ENCODE measurements at regions not wholly inside any gene's neighbourhood (a gene's known extent, or its start where the extent isn't known, plus 50 kb on each side); places are given as distances from the start of the nearest gene placed in this dataset.

DNA sequence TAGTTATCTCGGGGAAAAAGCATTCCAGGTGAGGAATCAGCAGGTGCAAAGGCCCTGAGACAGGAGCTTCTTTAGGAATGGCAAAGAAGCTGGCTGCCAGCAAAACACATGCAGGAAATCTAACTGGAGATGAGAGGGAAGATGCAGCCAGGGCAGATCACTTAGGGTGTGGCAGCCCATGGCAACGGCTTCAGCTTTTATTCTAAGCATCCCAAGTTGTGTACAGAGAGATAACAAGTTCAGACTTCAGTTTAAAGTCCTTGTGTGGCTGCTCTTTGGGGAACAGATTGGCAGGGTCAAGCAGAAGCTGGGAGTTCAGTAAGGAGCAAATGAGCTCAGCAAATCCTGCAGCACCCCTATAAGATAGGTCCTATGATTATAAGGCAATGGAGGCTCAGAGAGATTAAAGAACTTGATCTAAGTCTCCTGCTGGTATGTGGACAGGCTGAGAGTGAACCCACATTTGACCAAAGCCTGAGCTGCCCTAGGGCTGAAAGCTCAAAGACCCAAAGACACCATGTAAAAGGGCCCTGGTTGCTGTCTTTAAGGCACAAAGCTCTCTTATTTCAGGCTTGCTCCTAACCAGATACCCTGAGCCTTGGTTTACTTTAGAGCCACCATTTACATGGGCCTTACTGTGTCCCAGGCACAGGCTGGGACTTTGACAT, 466.8 kb downstream of the SOX6 start:
- no peak for DNase-seq

DNA sequence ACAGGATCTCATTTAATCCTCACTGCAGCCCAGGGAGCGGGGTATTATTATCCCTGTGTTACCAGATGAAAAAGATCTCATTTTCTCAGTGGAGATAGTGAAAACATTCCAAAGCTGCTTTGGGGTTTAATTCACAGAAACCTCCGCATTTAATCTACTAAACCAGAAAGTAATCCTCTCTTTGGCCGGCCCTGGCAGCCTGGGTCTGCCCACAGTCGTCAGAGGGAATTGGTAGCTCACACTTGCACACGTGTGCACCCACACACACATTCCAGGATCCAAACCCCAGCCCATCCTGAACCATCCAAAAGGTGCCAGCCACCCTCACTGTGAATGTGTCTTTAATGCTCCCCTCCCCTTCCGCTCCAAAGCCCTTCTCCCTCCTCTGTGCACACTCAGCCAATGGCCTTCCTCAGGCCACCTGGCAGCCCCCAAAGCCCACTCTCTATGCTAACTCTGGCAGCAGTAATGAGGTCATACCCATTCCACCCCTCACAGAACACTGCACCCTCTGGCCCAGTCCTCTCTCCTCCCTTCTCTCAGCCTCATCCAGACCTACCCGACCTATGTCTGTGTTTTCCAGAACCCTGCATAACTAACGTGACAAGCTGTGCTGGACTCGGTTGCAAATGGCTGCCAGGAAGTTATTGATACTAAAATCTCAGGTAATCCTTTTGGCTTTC, 466.2 kb downstream of the SOX6 start:
- DNase-seq, result no peak

DNA sequence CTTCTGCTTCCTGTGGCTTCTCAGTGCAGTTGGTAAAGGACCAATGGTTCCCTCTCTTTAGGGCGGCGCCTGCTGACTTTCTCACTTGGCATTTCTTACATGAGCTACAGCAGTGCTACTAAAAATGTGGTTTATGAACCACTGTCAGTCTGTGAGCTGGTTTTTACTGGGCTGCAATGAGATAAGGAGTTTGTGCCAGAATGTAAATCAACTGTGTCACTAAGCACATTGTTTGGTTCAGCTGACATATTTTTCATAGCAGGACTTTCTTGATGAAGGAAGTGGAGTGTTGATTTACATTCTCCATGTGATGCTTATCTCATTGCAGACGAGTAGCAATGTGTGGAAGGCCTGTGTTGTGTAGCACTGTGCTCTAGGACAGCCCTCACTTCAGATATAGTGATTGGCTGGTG, 463.3 kb downstream of the SOX6 start:
- DNase-seq, result no peak

DNA sequence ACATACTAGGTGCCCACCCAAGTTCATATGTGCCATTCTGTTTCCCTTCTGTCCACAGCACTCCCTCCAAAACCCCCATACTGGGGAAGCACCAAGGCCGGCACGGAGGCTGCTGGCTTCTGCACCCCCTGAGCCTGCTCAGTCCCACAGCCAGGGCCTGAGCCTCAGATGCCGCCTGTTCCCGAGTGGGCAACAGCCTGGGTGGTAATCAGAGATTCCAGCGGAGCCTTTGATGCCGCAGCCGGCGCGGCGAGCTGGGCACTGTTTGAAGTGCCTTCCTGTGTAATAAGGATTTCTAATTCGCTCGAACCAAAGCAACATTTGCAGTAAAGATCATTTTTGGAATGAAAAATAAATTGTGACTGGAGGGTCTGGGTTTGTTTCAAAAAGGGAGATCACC, 460.3 kb downstream of the SOX6 start:
- no peak for DNase-seq

DNA sequence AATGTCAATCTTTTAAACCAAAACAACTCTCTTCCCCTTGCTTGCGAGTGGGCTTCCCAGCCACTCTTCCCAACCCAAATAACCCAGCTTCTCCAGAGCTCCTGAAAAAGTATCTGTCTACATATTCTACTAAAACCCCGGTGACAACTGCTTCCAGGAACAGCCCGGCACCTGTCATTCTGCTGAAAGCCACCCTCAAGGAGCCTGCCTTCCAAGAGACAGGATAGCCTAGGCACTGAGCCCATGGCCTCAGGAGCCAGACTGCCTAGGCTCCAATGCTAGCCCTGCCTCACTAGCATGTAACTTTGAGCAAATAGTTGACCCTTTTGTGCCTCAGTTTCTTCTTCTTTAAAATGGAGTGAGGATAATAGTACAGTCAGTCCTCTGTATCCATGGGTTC, 459.8 kb downstream of the SOX6 start:
- DNase-seq, result no peak

DNA sequence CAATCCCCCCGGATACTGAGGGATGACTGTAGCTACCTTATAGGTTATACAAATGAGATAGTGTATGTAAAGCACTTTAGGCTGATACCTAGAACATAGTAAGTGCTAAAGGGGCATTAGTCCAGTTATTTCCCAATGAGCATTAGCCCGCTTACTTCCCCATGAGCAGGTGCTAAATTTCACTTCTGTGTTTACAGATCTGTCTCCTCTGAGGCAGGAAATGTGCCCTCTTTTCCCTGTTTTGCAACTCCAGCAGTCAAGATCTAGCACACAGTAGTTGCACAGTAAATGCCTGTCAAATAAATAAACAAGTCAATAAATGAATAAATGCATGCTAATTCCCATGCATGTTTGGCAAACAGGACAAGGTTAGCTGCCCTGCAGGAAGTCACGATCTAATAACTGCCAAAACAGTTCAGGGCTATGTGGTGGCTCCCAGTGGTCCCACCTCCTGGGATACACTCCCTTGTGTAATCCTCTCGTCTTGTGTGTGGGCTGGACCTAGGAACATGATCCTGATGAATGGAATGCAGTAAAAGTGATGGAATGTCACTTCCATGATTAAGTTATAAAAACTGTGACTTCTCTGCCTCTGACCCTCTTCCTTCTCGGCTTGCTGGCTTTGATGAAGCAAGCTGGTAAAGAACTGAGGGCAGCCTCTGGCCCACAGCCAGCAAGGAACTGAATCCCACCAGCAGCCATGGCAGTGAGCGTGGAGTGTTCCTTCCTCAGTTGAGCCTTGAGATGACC, 459.0 kb downstream of the SOX6 start:
- no peak for DNase-seq

DNA sequence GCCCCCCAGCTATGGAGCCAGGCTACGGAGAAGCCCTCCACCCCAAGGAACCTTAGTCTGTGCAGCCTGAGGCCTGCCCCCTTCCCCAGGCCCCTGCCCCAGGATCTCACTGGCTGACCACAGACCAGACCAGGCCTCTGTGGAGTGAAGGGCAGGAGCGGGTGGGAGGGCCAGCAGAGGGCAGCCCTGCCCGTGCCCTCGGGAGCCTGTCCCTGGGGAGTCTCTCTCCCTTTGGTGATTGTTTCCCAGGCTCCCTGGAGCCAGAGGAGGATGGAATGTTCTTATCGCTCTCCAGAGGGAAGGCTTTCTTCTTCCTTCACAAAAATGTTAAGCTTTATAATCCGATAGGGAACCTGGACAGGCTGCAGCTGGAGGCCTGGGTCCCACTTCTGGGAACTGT, 455.3 kb downstream of the SOX6 start:
- DNase-seq, result no peak

DNA sequence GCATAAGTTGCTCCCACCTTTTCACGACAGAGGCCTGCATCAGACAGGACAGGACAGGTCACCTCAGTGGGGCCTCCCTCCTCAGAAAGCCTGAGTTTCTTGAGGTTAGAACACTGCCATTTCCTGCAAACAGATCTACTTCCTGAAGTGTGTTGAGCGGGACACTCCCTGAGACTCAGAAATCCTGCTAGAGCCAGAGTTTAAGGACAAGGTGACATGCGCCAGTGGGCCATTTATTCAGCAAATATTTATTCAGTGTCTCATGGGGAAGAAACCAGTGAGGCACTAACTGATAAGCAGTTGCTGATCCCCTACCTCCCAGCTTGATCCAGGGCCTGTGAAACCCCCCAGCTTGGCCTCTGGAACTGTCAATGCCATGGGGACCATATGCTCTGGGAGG, 454.6 kb downstream of the SOX6 start:
- DNase-seq, result no peak

DNA sequence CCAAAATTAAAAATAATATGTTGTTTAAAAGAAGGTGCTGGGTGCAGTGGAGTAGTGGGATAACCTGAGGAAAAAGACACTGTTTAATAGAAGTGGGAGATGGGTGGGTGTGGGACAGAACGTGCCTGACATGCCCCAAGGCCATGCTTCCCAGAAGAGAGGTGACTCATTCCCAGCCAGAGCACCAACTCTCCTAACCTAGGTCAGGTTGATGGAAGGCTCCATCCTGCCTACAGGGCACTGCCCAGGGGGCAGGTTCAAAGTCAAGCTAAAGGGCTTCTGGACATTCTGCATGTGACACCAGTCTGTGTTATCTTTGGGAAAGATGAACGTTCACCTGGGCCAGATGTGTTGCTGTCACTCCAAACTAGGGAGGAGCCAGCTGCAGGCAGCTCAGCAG, 453.1 kb downstream of the SOX6 start:
- DNase-seq, result no peak

DNA sequence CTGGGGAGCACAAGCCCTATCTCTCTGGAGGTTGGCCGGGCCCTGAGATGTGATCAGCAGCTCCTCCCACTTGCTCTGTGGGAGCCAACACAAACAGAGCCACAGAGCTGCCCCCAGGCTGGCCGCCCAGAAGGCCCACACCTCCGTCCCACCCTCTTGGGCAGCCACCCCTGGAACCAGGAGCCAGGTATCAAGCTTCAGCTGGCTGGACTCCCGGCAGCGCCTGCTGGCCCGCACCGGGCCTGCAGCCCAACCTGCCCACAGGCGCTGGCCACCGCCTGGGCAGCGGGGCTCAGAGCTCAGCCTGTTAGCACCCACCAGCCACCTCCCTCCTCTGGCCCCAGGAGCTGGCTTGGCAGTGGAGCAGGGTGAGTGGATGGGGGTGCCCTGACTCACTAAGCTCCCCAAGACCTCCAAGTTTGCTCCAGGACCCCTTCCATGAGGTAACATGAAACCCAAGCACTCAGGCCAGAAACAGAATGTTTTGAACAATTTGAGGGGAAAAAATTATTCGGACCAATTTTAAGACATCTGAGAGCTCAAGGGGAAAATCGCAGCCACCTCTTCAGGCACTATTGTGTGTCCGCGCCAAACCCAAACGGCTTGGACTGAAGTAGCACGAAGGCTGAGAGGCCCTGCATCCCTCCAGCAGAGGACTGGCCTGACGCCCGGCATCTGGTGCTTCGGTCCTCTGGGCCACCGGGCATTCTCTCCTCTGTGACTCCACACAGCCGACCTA, 450.8 kb downstream of the SOX6 start:
- DNase-seq, result no peak

DNA sequence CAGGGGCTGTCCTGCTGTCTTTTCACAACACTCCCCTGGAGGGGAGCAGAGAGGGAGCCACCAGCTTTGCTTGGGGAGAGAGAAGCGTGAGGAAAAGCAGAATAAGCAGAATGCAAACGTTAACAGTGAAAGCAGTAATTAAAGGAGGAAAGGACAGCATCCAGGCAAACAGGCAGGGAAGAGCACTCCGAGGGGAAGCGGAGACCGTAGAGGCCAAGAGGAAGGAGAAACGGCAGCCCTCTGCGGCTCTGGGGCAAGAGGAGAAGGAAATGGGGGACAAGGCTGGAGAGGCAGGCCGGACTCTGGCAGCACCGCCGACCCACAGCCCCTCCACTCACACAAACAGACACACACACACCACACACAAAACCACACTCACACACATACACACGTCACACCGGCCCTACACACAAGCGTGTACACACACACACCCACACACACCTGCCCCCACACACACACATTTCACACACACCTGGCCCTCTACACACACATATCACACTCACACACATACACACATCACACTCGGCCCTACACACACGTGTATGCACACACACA, 449.8 kb downstream of the SOX6 start:
- no peak for DNase-seq

DNA sequence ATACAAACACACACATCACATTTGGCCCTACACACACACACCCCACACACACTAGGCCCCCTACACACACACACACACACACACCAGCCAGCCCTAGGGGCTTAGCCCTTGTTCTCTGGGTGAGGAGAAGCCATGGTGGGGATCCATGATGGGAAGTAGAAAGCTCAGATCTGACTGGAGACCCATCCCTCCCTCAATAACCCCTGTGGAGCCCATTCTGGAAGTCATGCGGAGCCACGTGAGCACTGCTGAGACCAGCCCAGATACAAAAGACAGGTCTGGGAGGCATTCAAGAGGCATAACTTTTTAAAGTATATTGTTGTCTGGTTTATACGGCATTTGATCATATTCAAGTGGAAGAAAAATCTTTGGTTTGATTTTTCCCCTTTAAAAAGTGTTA, 448.5 kb downstream of the SOX6 start:
- no peak for DNase-seq

DNA sequence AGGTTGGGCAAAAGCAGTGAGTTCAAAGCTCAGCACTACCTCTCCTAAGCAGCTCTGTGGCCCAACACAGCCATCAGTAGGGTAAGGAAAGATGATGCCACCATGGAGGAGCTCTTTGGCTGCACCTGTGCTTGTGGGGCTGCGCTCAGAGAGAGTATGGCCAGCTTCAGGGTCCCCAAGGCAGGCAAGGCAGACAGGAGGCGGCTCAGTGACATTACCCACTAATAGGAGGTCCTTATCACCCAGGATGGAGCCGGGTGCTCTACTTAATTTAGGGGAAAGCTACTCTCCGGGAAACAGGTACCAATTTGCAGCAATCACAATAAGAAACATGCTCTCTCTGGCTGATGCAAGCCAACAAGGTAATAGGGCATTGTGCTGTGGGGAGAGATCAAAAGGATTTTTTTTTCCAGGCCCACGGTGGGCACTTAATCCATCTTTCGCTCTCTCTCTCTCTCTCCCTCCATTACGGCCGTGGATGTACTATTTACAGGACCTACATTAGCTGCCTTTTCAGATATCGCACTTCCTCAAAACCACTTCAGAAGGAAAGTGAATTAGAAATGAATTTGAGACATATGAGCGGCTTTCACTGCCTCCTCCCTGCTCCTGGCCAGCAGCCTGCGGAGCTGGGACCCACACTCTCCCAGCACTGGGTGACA, 446.3 kb downstream of the SOX6 start:
- DNase-seq, result no peak

DNA sequence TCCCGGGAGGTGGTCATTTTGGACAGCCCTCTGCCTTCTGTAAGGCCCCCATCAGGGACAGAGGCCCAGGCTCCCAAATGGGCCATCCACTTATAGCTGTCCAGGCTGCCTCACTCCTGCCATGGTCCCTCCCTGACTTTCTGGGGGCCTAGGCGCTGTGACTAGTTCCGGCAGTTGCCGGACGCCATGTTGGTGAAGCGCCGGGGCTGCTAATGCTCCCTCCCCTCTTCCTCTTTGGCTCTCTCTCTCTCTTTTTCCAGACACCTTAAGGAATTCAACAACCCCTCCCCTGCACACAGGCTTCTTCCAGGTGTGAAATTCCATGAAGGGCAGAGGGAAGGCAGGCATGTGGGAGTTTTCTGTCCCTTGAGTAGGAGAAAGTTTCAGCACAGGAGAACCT, 445.6 kb downstream of the SOX6 start:
- no peak for DNase-seq

DNA sequence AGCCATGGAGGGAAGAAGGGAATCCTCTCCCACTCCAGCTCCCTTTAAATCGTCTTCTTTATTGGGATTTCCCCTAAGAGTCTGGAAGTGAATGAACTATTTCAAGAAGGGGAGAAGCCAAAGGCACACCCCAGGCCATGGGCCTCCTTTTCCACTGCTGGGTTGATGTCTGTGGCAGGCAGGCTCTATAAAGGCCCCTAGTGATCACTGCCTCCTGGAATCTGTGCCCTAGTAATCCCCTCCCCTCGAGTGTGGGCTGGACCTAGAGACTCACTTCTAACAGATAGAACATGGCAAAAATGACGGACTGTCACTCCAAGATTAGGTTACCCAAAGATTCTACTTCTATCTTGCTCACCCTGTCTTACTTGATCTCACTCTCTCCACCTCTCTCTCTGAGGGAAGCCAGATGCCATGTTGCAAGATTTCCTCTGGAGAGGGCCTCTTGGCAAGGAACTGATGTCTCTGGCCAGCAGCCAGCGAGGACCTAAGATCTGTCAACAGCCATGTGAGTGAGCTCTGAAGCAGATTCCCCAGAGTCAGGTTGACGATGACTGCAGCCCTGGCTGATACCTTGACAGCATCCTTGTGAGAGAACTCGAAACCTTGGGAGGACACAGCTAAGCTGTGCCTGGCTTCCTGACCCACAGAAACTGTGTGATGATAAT, 444.8 kb downstream of the SOX6 start:
- DNase-seq, result no peak

DNA sequence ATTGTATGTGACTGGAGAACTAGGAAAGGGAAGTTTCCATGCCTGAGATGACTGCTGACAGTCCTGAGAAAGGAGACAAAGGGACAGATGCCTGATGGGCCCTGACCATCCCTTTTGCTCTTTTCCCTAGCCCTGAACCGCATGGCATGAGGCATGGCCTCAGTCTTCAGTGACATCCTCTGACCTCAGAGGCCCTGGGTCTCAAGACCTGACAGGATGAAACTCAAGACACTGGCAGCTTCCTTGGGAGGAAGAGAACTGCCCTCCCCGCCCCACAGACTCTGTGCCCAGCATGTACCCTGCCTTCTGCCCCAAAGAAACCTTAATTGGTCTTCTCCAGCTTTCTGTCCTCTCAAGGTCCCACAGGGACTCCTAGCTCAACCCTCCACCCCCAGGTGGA, 444.1 kb downstream of the SOX6 start:
- no peak for DNase-seq

DNA sequence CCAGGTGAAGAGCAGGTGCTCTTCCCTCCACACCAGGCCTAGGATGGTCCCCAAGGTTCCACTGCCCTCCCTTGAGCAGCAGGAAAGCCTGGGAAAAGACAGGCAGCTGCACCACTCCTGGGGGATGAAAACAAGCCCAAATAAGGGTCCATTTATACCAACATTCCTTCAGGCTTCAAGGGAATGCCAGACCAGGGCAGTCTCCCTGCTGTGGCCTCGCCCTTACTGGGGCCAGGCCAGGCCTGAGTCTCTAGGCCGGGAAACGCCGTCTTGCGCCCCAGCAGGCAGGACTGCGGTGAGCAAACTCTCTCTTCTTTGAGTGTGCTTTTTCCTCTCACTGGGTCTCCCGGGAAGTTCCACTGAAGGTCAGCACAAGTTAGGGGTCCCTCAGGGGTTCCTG, 443.5 kb downstream of the SOX6 start:
- DNase-seq, result no peak

DNA sequence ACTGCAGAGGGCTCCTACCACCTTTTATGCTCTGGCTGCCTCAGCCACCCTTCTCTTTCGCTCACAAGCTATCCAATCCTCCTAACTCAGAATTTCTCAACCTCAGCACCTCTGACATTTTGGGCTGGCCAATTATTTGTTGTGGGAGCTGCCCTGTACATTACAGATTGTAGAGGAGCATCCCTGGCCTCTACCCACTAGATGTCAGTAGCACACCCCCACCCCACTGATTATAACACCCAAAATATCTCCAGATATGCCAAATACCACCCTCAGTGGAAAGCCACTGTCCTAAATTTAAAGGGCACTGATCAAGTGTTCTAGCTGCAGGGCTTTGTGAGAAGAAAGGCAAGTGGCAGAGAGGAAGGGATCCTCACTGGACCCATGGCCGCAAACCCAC, 443.1 kb downstream of the SOX6 start:
- DNase-seq, result no peak
